Mammary epithelial cell (primary cell): ENCODE measurements at regions not wholly inside any gene's neighbourhood (a gene's known extent, or its start where the extent isn't known, plus 50 kb on each side); places are given as distances from the start of the nearest gene placed in this dataset.

Experiments
- CTCF ChIP-seq, 2 donors: IDR thresholded peaks in 1 of 2; conservative IDR thresholded peaks in 1 of 2; 2 replicates each; pipeline ENCODE4 v1.5.1; 2011 to 2012; ENCODE audit warnings: inconsistent platforms in 2 of 2, low read length in 2 of 2, mild to moderate bottlenecking in 2 of 2, control low read depth in 1 of 2, low read depth in 1 of 2; ENCODE audit not compliant: insufficient read depth in 1 of 2; ENCODE audit errors: extremely low read depth in 1 of 2
- EZH2 ChIP-seq: IDR thresholded peaks from 2 replicates; pipeline ENCODE4 v1.6.1; 2012; ENCODE audit warnings: low read length, inconsistent platforms, borderline replicate concordance

- TF ChIP-seq CTCF (conservative IDR thresholded peaks at IDR 0.05 in 1 of 2, IDR thresholded peaks at IDR 0.05 in 1 of 2; ENCODE audit: extremely low read depth in 1 of 2, insufficient read depth in 1 of 2, low read depth in 1 of 2, low read length in 2 of 2): no peak
- no peak for TF ChIP-seq EZH2
These were observed 244.5 kb upstream of the PRICKLE1 start for GRCh38 chr12:42834062-42834461.
